ENCODE measurements at regions not wholly inside any gene's neighbourhood (a gene's known extent, or its start where the extent isn't known, plus 50 kb on each side); places are given as distances from the start of the nearest gene placed in this dataset.

GRCh38 chr6:157727629-157728182 is 95.3 kb upstream of the SNX9 start:
- Histone ChIP-seq H3K27ac (peak overlapping the region in 2 of 5 donors; percentile 62 to 74), H3K4me3 (no peak overlapping the region), H3K9me3 (replicated peaks in 1 of 3) (no peaks in the 10 kb centered on the region), H3K27me3 (no peaks in the 10 kb centered on the region), H3K4me1 (replicated peaks in 1 of 2) (peaks cover 0 to 3% of the 10 kb centered on the region in 2 donors), H3K36me3 (replicated peaks in 1 of 2) (no peaks in the 10 kb centered on the region)
- TF ChIP-seq POLR2A (IDR thresholded peaks at IDR 0.05): no peak
- TF ChIP-seq, protein P1, sequence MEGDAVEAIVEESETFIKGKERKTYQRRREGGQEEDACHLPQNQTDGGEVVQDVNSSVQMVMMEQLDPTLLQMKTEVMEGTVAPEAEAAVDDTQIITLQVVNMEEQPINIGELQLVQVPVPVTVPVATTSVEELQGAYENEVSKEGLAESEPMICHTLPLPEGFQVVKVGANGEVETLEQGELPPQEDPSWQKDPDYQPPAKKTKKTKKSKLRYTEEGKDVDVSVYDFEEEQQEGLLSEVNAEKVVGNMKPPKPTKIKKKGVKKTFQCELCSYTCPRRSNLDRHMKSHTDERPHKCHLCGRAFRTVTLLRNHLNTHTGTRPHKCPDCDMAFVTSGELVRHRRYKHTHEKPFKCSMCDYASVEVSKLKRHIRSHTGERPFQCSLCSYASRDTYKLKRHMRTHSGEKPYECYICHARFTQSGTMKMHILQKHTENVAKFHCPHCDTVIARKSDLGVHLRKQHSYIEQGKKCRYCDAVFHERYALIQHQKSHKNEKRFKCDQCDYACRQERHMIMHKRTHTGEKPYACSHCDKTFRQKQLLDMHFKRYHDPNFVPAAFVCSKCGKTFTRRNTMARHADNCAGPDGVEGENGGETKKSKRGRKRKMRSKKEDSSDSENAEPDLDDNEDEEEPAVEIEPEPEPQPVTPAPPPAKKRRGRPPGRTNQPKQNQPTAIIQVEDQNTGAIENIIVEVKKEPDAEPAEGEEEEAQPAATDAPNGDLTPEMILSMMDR (IDR thresholded peaks at IDR 0.05): no peak
- intact Hi-C loops (cut with DNase I): no loop called here
- WGBS, 4 donors: 76 to 85% (median 78%) methylated on average over 7 of the region's 7 CpGs
- no peak for DNase-seq

DNA sequence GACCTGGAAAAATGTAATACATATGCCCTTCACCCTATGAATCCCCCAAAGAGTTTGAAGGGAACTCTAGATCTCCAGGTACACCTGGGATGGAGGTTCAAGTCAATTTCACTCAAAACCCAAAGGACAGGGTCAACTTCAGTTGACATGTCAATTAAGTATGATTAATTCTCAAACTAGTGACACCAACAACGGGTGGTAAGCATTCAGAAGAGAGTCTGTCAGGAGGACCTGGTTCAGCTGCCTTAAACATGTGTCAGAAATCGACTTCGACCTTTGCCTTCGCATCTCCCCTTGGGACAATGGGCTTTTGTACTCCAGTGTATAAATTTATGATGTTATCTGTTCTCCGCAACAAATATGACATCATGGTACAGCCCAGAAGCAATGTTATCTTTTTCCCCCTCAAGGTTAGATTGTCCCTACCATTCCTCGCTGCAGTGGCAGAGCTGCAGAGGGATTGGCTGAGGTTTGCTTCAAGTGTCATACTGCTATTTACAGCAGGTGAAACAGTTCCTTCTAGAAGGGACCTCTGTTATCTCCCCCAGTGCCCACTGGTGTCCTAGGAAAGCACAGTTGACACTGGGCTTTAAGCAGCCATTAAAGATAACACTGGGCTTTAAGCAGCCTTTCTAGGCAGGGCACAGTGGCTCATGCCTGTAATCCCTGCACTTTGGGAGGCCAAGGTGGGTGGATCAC is 94.7 kb upstream of the SNX9 start:
- H3K9me3 ChIP-seq (replicated peaks in 1 of 3): no peaks in the 10 kb centered on the region
- H3K27me3 ChIP-seq: no peaks in the 10 kb centered on the region
- WGBS, 4 donors: 59 to 65% (median 60%) methylated on average over 6 of the region's 6 CpGs
- TF ChIP-seq, protein P1 (IDR thresholded peaks at IDR 0.05): no peak
- TF ChIP-seq POLR2A (IDR thresholded peaks at IDR 0.05): no peak
- DNase-seq: peak in 1 of 7 donors; percentile 24
- intact Hi-C loops (cut with DNase I): no loop called here
- peak overlapping the region in 1 of 5 donors; percentile 74 for H3K27ac ChIP-seq
- H3K4me1 ChIP-seq (replicated peaks in 1 of 2): peaks cover 0 to 3% of the 10 kb centered on the region in 2 donors
- no peaks in the 10 kb centered on the region for H3K36me3 ChIP-seq (replicated peaks in 1 of 2)
- H3K4me3 ChIP-seq: no peak overlapping the region

- no peak overlapping the region for H3K4me3 ChIP-seq
- TF ChIP-seq, protein P1 (IDR thresholded peaks at IDR 0.05): no peak
- no peak for TF ChIP-seq POLR2A (IDR thresholded peaks at IDR 0.05)
- no peak for DNase-seq
- intact Hi-C loops (cut with DNase I): no loop called here
- peaks cover 0 to 3% of the 10 kb centered on the region in 2 donors for H3K4me1 ChIP-seq (replicated peaks in 1 of 2)
- H3K27ac ChIP-seq: no peak overlapping the region
- WGBS, 4 donors: 93 to 94% (median 94%) methylated on average over 5 of the region's 5 CpGs
- H3K9me3 ChIP-seq (replicated peaks in 1 of 3): no peaks in the 10 kb centered on the region
- no peaks in the 10 kb centered on the region for H3K27me3 ChIP-seq
- H3K36me3 ChIP-seq (replicated peaks in 1 of 2): no peaks in the 10 kb centered on the region
These were observed 91.8 kb upstream of the SNX9 start for GRCh38 chr6:157731221-157731620.

DNA sequence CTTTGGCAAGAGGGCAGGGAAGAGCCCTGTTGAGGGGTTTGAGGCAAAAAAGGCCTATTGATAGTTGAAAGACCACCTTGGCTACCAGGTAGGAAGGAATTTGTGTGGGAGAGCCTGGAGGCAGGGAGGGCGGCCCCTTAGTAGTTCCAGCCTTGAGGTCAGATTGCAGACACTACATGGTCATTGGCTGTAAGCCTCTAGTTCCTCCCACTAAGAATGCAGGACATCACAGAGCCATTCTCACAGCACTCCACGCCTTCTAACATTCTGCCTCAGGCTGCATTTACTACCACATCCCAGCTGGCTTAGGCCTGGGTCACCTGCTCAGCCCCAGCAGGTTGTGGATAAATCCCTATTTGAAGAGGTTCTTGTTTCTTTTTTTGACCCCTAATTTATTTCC is 91.0 kb upstream of the SNX9 start:
- peak in 1 of 7 donors; percentile 39 for DNase-seq
- 93 to 100% (median 95%) methylated on average over 1 to 2 of the region's 2 CpGs for WGBS, 4 donors
- Histone ChIP-seq H3K4me3 (no peak overlapping the region), H3K36me3 (replicated peaks in 1 of 2) (no peaks in the 10 kb centered on the region), H3K9me3 (replicated peaks in 1 of 3) (no peaks in the 10 kb centered on the region), H3K4me1 (replicated peaks in 1 of 2) (no peaks in the 10 kb centered on the region), H3K27me3 (no peaks in the 10 kb centered on the region), H3K27ac (no peak overlapping the region)
- intact Hi-C loops (cut with DNase I): no loop called here
- no peak for TF ChIP-seq POLR2A (IDR thresholded peaks at IDR 0.05)
- TF ChIP-seq, protein P1 (IDR thresholded peaks at IDR 0.05): no peak
